Fibroblast of skin of abdomen (primary cell): ENCODE measurements at regions not wholly inside any gene's neighbourhood (a gene's known extent, or its start where the extent isn't known, plus 50 kb on each side); places are given as distances from the start of the nearest gene placed in this dataset.

Experiments used
- DNase-seq: peaks from one replicate; pipeline ENCODE4 v3.0.0-alpha.2; 2013

- DNase-seq = no peak
Observed at GRCh38 chr21:18460979-18461378, 57.4 kb upstream of the TMPRSS15 start.

GRCh38 chr21:18461743-18462142 lies 58.2 kb upstream of the TMPRSS15 start:
- no peak for DNase-seq

GRCh38 chr21:18467715-18468114 lies 64.1 kb upstream of the TMPRSS15 start:
- DNase-seq = no peak

- peak; percentile 2 for DNase-seq
Observed at GRCh38 chr21:18468790-18469189, 65.2 kb upstream of the TMPRSS15 start.

- no peak for DNase-seq
Observed at GRCh38 chr21:18476639-18477038, 73.1 kb upstream of the TMPRSS15 start.

- DNase-seq = no peak
Observed at GRCh38 chr21:18477043-18477442, 73.5 kb upstream of the TMPRSS15 start.

- DNase-seq = no peak
Observed at GRCh38 chr21:18478513-18478912, 74.9 kb upstream of the TMPRSS15 start.

GRCh38 chr21:18488252-18488651 lies 84.7 kb upstream of the TMPRSS15 start:
- DNase-seq = no peak

GRCh38 chr21:18493422-18493821 lies 89.8 kb upstream of the TMPRSS15 start:
- peak; percentile 85 for DNase-seq

GRCh38 chr21:18495523-18495922 lies 91.9 kb upstream of the TMPRSS15 start:
- no peak for DNase-seq

GRCh38 chr21:18498431-18498830 lies 94.8 kb upstream of the TMPRSS15 start:
- DNase-seq = no peak

GRCh38 chr21:18499761-18500376 lies 96.3 kb upstream of the TMPRSS15 start:
- DNase-seq = peak; percentile 55

GRCh38 chr21:18518054-18518481 lies 114.5 kb upstream of the TMPRSS15 start:
- DNase-seq = peak; percentile 18

- no peak for DNase-seq
Observed at GRCh38 chr21:18521204-18521603, 117.6 kb upstream of the TMPRSS15 start.

- DNase-seq = peak; percentile 29
Observed at GRCh38 chr21:18522181-18522972, 118.8 kb upstream of the TMPRSS15 start.

GRCh38 chr21:18524097-18524880 lies 120.7 kb upstream of the TMPRSS15 start:
- no peak for DNase-seq

GRCh38 chr21:18529254-18529653 lies 125.7 kb upstream of the TMPRSS15 start:
- DNase-seq = peak; percentile 98

GRCh38 chr21:18542081-18542480 lies 138.5 kb upstream of the TMPRSS15 start:
- no peak for DNase-seq

GRCh38 chr21:18545908-18546307 lies 142.3 kb upstream of the TMPRSS15 start:
- peak; percentile 81 for DNase-seq

- DNase-seq = no peak
Observed at GRCh38 chr21:18547347-18547746, 143.8 kb upstream of the TMPRSS15 start.

- DNase-seq = no peak
Observed at GRCh38 chr21:18548249-18548648, 144.7 kb upstream of the TMPRSS15 start.

GRCh38 chr21:18549214-18549905 lies 145.8 kb upstream of the TMPRSS15 start:
- peak; percentile 69 for DNase-seq

- no peak for DNase-seq
Observed at GRCh38 chr21:18550361-18550760, 146.8 kb upstream of the TMPRSS15 start.
